ENCODE measurements at regions not wholly inside any gene's neighbourhood (a gene's known extent, or its start where the extent isn't known, plus 50 kb on each side); places are given as distances from the start of the nearest gene placed in this dataset.

- TF ChIP-seq CTCF (IDR thresholded peaks at IDR 0.05) (no peak), POLR2A (IDR thresholded peaks at IDR 0.05) (no peak)
Observed at GRCh38 chr7:50962281-50962883, 179.7 kb upstream of the GRB10 start.

Measured in upper lobe of left lung (tissue), 4 donors.